Osteocyte (in vitro differentiated cells): ENCODE measurements at regions not wholly inside any gene's neighbourhood (a gene's known extent, or its start where the extent isn't known, plus 50 kb on each side); places are given as distances from the start of the nearest gene placed in this dataset.

Experiments used
- DNase-seq: peaks from one replicate; pipeline ENCODE4 v3.0.0; 2021; ENCODE audit warnings: mixed read lengths; ENCODE audit not compliant: unreplicated experiment; ENCODE audit errors: extremely low spot score
- H3K27ac Mint-ChIP-seq: one replicate; pipeline ENCODE4 v1.8.0; 2021; ENCODE audit warnings: mild to moderate bottlenecking, mixed read lengths; ENCODE audit not compliant: unreplicated experiment
- H3K27me3 Mint-ChIP-seq: one replicate; pipeline ENCODE4 v1.8.0; 2021; ENCODE audit warnings: mixed read lengths; ENCODE audit not compliant: unreplicated experiment
- H3K36me3 Mint-ChIP-seq: one replicate; pipeline ENCODE4 v1.8.0; 2021; ENCODE audit warnings: mixed read lengths; ENCODE audit not compliant: unreplicated experiment
- H3K4me1 Mint-ChIP-seq: one replicate; pipeline ENCODE4 v1.8.0; 2021; ENCODE audit warnings: mixed read lengths; ENCODE audit not compliant: unreplicated experiment
- H3K4me3 Mint-ChIP-seq: one replicate; pipeline ENCODE4 v1.8.0; 2021; ENCODE audit warnings: mild to moderate bottlenecking, moderate library complexity, mixed read lengths; ENCODE audit not compliant: unreplicated experiment
- H3K9me3 Mint-ChIP-seq: one replicate; pipeline ENCODE4 v1.8.0; 2021; ENCODE audit warnings: mixed read lengths; ENCODE audit not compliant: unreplicated experiment
- TF ChIP-seq, protein P1 (sequence below): fragments of 200-600 bp; sonication (generic); IDR thresholded peaks from 2 replicates; pipeline ENCODE4 v1.5.0; 2021; ENCODE audit warnings: antibody characterized with exemption, mild to moderate bottlenecking, moderate library complexity

DNA sequence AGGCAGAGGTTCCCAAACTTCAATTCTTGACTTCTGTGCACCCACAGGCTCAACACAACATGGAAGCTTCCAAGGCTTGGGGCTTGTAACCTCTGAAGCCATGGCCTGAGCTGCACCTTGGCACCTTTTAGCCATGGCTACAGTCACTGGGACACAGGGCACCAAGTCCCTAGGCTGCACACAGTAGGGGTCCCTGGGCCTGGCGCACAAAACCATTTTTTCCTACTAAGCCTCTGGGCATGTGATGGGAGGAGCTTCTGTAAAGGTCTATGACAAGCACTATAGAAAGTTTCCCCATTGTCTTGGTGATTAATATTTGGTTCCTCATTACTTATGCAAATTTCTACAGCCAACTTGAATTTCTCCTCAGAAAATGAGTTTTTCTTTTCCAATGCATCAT, 420.9 kb upstream of the GRM3 start:
- TF ChIP-seq, protein P1, sequence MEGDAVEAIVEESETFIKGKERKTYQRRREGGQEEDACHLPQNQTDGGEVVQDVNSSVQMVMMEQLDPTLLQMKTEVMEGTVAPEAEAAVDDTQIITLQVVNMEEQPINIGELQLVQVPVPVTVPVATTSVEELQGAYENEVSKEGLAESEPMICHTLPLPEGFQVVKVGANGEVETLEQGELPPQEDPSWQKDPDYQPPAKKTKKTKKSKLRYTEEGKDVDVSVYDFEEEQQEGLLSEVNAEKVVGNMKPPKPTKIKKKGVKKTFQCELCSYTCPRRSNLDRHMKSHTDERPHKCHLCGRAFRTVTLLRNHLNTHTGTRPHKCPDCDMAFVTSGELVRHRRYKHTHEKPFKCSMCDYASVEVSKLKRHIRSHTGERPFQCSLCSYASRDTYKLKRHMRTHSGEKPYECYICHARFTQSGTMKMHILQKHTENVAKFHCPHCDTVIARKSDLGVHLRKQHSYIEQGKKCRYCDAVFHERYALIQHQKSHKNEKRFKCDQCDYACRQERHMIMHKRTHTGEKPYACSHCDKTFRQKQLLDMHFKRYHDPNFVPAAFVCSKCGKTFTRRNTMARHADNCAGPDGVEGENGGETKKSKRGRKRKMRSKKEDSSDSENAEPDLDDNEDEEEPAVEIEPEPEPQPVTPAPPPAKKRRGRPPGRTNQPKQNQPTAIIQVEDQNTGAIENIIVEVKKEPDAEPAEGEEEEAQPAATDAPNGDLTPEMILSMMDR, result no peak
- Mint-ChIP-seq H3K9me3 (peaks cover 8% of the 10 kb centered on the region), H3K4me3 (no peak overlapping the region), H3K27me3 (no peaks in the 10 kb centered on the region), H3K36me3 (no peaks in the 10 kb centered on the region), H3K27ac (no peak overlapping the region), H3K4me1 (no peaks in the 10 kb centered on the region)
- DNase-seq, result no peak

DNA sequence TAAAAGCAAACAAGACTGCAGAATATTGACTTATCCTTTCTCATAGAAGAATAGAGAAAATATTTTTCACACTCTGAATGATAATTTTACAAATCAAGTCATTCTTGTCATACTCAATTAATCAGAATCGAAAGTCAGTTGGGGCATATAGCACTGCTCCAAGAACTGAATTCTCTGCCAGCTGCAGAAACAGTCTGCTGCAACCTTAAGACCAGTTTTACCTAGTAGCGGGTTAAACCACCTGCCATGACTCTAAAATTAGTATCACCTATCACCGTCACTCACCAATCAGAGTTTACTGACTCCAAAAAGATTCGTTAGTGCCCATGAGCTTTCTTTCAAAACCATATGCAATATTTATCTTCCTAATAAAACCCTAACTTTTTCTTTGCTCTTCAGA, 429.0 kb upstream of the GRM3 start:
- no peak overlapping the region for H3K4me3 Mint-ChIP-seq

DNA sequence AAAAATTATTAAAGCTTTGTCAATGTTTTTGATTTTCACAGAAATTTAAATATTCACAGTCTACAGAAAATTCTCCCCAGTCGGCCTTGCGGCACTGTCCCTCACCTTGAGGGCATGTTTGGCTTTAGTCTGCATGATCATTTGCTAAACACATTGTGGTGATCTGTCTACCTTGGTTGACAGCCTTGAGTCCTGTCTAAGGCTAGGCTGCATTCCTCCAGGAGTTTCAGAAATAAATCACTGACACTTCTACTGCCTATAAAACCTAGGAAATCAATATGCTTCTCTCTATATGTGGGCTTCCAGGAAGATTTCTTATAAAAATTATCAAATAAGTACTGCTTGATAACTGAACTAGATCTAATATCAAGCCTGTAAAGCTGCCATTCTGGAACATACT, 430.7 kb upstream of the GRM3 start:
- Mint-ChIP-seq H3K27me3 (no peaks in the 10 kb centered on the region), H3K9me3 (no peaks in the 10 kb centered on the region), H3K36me3 (no peaks in the 10 kb centered on the region), H3K4me1 (no peaks in the 10 kb centered on the region), H3K27ac (no peak overlapping the region), H3K4me3 (no peak overlapping the region)
- TF ChIP-seq, protein P1, result no peak
- DNase-seq, result no peak

More for the DNA sequence above, 429.0 kb upstream of the GRM3 start:
- Mint-ChIP-seq H3K36me3 (no peaks in the 10 kb centered on the region), H3K27me3 (no peaks in the 10 kb centered on the region), H3K27ac (no peak overlapping the region), H3K4me1 (no peaks in the 10 kb centered on the region), H3K9me3 (no peaks in the 10 kb centered on the region)
- TF ChIP-seq, protein P1, result no peak
- DNase-seq, result no peak

DNA sequence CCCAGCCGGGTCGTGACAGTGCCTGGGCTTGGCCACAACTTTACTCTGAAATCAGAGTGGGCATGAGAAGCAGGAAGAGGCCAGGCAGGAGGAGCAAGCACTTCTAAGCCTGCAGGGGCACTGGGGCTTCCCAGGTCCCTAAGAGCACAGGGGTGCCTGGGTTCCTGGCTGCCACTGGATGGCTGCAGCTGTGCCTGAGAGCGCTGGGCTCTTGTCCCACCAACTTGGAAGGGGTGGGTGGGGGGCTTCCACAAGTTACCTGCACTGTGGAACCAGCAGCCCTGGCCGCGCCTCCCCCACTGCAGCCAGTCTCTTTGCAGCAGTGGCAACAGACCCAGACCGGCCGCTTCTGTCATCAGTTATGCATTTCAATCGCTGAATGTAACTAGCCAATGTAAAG, 434.7 kb upstream of the GRM3 start:
- Mint-ChIP-seq H3K4me3 (no peak overlapping the region), H3K27ac (no peak overlapping the region), H3K36me3 (no peaks in the 10 kb centered on the region), H3K27me3 (no peaks in the 10 kb centered on the region), H3K9me3 (no peaks in the 10 kb centered on the region), H3K4me1 (no peaks in the 10 kb centered on the region)
- TF ChIP-seq, protein P1, result no peak
- no peak for DNase-seq

DNA sequence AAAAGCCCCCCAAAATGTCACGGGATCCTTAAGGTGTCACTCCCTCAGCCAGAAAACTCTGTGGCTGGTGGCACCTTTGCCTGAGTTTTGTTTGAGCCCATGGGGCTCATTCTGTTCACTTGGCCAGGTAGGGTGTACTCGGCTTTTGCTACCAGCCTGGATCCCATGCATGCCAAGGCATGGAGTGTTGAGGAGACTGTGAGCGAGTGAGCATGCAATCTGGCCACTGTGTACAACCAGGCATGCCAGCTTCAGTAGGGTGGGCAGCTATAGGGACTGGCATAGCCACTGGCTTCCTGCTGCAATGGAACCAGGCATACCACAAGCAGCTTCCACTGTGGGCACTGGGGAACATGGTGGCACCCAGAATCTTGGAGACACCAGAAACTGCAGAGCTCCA, 436.0 kb upstream of the GRM3 start:
- Mint-ChIP-seq H3K4me3 (no peak overlapping the region), H3K9me3 (no peaks in the 10 kb centered on the region), H3K27me3 (no peaks in the 10 kb centered on the region), H3K4me1 (no peaks in the 10 kb centered on the region), H3K27ac (no peak overlapping the region), H3K36me3 (no peaks in the 10 kb centered on the region)
- DNase-seq, result no peak
- TF ChIP-seq, protein P1, result no peak
